ENCODE measurements at regions not wholly inside any gene's neighbourhood (a gene's known extent, or its start where the extent isn't known, plus 50 kb on each side); places are given as distances from the start of the nearest gene placed in this dataset.

DNA sequence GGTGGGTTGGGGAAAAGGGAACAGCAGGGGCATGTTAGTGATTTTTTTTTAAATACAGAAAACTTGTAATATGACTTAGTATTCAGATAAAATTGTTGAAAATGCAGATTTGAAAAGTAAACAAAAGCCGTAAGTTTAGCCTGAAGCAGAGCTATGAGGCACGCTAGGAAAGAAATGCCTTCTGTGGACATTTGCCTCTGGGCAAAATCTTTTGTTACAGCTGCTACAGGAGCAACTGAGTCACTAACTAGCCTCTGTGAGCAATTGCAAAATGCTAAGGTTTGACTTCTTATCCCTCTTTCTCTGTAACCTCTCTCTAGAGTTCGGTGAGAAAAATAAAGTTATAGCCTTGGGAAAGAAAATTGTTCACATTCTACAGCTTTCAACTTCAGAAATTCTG lies 350.0 kb downstream of the SLC7A11 start:
- Histone ChIP-seq H3K9ac (ENCODE audit: low read length) (no peak overlapping the region), H3K36me3 (ENCODE audit: insufficient read depth, low read length) (no peaks in the 10 kb centered on the region), H3F3A (ENCODE audit: insufficient read depth, low read length, poor library complexity, severe bottlenecking) (no peaks in the 10 kb centered on the region), H3K27ac (ENCODE audit: low read length) (no peak overlapping the region), H3K4me2 (ENCODE audit: low read length) (no peak overlapping the region), H3K79me2 (replicated peaks; ENCODE audit: insufficient read depth, low read length) (no peaks in the 10 kb centered on the region), H3K9me2 (ENCODE audit: insufficient read depth, low read length) (no peaks in the 10 kb centered on the region), H4K20me1 (ENCODE audit: insufficient read depth) (no peaks in the 10 kb centered on the region), H3K27me3 (ENCODE audit: insufficient read depth, low read depth, low read length) (no peaks in the 10 kb centered on the region), H2AFZ (ENCODE audit: low read depth, low read length) (no peak overlapping the region), H3K9me3 (ENCODE audit: low read length) (no peaks in the 10 kb centered on the region), H3K4me3 (ENCODE audit: low read length) (no peak overlapping the region)
- no peak for TF ChIP-seq SMC3 (conservative IDR thresholded peaks at IDR 0.05; ENCODE audit: poor library complexity)
- no peak for TF ChIP-seq MXI1 (conservative IDR thresholded peaks at IDR 0.05; ENCODE audit: poor library complexity, severe bottlenecking)
- TF ChIP-seq POLR2AphosphoS5 (IDR thresholded peaks at IDR 0.05): no peak
- TF ChIP-seq TAF1 (IDR thresholded peaks at IDR 0.05; ENCODE audit: low read depth): no peak
- TF ChIP-seq, protein P1, sequence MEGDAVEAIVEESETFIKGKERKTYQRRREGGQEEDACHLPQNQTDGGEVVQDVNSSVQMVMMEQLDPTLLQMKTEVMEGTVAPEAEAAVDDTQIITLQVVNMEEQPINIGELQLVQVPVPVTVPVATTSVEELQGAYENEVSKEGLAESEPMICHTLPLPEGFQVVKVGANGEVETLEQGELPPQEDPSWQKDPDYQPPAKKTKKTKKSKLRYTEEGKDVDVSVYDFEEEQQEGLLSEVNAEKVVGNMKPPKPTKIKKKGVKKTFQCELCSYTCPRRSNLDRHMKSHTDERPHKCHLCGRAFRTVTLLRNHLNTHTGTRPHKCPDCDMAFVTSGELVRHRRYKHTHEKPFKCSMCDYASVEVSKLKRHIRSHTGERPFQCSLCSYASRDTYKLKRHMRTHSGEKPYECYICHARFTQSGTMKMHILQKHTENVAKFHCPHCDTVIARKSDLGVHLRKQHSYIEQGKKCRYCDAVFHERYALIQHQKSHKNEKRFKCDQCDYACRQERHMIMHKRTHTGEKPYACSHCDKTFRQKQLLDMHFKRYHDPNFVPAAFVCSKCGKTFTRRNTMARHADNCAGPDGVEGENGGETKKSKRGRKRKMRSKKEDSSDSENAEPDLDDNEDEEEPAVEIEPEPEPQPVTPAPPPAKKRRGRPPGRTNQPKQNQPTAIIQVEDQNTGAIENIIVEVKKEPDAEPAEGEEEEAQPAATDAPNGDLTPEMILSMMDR (IDR thresholded peaks at IDR 0.05; ENCODE audit: poor library complexity, severe bottlenecking): no peak
- no peak for TF ChIP-seq EZH2 (IDR thresholded peaks at IDR 0.05; ENCODE audit: borderline replicate concordance, insufficient read depth, low read length, poor library complexity, severe bottlenecking)
- TF ChIP-seq, protein P2, sequence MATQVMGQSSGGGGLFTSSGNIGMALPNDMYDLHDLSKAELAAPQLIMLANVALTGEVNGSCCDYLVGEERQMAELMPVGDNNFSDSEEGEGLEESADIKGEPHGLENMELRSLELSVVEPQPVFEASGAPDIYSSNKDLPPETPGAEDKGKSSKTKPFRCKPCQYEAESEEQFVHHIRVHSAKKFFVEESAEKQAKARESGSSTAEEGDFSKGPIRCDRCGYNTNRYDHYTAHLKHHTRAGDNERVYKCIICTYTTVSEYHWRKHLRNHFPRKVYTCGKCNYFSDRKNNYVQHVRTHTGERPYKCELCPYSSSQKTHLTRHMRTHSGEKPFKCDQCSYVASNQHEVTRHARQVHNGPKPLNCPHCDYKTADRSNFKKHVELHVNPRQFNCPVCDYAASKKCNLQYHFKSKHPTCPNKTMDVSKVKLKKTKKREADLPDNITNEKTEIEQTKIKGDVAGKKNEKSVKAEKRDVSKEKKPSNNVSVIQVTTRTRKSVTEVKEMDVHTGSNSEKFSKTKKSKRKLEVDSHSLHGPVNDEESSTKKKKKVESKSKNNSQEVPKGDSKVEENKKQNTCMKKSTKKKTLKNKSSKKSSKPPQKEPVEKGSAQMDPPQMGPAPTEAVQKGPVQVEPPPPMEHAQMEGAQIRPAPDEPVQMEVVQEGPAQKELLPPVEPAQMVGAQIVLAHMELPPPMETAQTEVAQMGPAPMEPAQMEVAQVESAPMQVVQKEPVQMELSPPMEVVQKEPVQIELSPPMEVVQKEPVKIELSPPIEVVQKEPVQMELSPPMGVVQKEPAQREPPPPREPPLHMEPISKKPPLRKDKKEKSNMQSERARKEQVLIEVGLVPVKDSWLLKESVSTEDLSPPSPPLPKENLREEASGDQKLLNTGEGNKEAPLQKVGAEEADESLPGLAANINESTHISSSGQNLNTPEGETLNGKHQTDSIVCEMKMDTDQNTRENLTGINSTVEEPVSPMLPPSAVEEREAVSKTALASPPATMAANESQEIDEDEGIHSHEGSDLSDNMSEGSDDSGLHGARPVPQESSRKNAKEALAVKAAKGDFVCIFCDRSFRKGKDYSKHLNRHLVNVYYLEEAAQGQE (IDR thresholded peaks at IDR 0.05; ENCODE audit: borderline replicate concordance): no peak
- TF ChIP-seq RAD21 (conservative IDR thresholded peaks at IDR 0.05): no peak
- no peak for TF ChIP-seq EP300 (conservative IDR thresholded peaks at IDR 0.05; ENCODE audit: poor library complexity, severe bottlenecking)

DNA sequence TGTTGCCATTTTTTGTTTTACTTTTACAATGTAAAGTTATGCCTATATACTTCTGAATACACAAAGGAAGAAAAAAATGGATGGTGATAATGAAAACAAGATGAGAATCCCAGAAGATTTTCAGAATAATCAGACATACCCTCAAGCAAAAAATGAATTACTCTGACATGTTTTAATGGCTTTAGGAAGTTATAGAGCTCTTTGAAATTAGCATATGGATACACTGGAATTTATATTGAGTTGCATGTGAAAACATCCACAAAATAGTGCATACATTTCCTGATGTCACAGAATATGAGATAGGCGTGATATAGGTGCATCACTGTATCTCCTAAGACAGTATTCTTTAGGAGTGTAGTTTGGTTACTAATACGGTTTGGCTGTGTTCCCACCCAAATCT lies 351.3 kb downstream of the SLC7A11 start:
- H3K27me3 ChIP-seq (ENCODE audit: insufficient read depth, low read depth, low read length): no peaks in the 10 kb centered on the region
- no peak overlapping the region for H3K4me2 ChIP-seq (ENCODE audit: low read length)
- H3K9ac ChIP-seq (ENCODE audit: low read length): no peak overlapping the region
- H4K20me1 ChIP-seq (ENCODE audit: insufficient read depth): no peaks in the 10 kb centered on the region
- no peaks in the 10 kb centered on the region for H3K36me3 ChIP-seq (ENCODE audit: insufficient read depth, low read length)
- no peaks in the 10 kb centered on the region for H3K9me3 ChIP-seq (ENCODE audit: low read length)
- H3K27ac ChIP-seq (ENCODE audit: low read length): no peak overlapping the region
- H3K79me2 ChIP-seq (replicated peaks; ENCODE audit: insufficient read depth, low read length): no peaks in the 10 kb centered on the region
- TF ChIP-seq EZH2 (IDR thresholded peaks at IDR 0.05; ENCODE audit: borderline replicate concordance, insufficient read depth, low read length, poor library complexity, severe bottlenecking) (no peak), MXI1 (conservative IDR thresholded peaks at IDR 0.05; ENCODE audit: poor library complexity, severe bottlenecking) (no peak), EP300 (conservative IDR thresholded peaks at IDR 0.05; ENCODE audit: poor library complexity, severe bottlenecking) (no peak), RAD21 (conservative IDR thresholded peaks at IDR 0.05) (no peak), POLR2AphosphoS5 (IDR thresholded peaks at IDR 0.05) (no peak), TAF1 (IDR thresholded peaks at IDR 0.05; ENCODE audit: low read depth) (no peak), SMC3 (conservative IDR thresholded peaks at IDR 0.05; ENCODE audit: poor library complexity) (no peak)
- TF ChIP-seq, protein P1 (IDR thresholded peaks at IDR 0.05; ENCODE audit: poor library complexity, severe bottlenecking): no peak
- TF ChIP-seq, protein P2 (IDR thresholded peaks at IDR 0.05; ENCODE audit: borderline replicate concordance): no peak
- no peak overlapping the region for H2AFZ ChIP-seq (ENCODE audit: low read depth, low read length)
- H3F3A ChIP-seq (ENCODE audit: insufficient read depth, low read length, poor library complexity, severe bottlenecking): no peaks in the 10 kb centered on the region
- no peak overlapping the region for H3K4me3 ChIP-seq (ENCODE audit: low read length)
- no peaks in the 10 kb centered on the region for H3K9me2 ChIP-seq (ENCODE audit: insufficient read depth, low read length)
